Effector memory CD4-positive, alpha-beta T cell (primary cell): ENCODE measurements at regions not wholly inside any gene's neighbourhood (a gene's known extent, or its start where the extent isn't known, plus 50 kb on each side); places are given as distances from the start of the nearest gene placed in this dataset.
"Not testable (repeated sequence)": the region's sequence is repeated elsewhere in the genome, so short reads cannot be mapped to it uniquely, and the experiment has no call there.

Experiments
- DNase-seq, 3 donors: peaks; one replicate each; pipeline ENCODE4 v3.0.0-alpha.2; 2020
- H3K27ac ChIP-seq: 2 replicates; pipeline ENCODE4 v1.7.0; 2013; ENCODE audit warnings: mild to moderate bottlenecking, low read length, moderate library complexity; ENCODE audit not compliant: insufficient read depth, poor library complexity, severe bottlenecking
- H3K27me3 ChIP-seq: replicated peaks from 2 replicates; pipeline ENCODE4 v1.7.0; 2013; ENCODE audit warnings: mild to moderate bottlenecking, low read length; ENCODE audit not compliant: insufficient read depth, control insufficient read depth, poor library complexity, severe bottlenecking
- H3K36me3 ChIP-seq: 2 replicates; pipeline ENCODE4 v1.7.0; 2013; ENCODE audit warnings: mild to moderate bottlenecking, low read length, moderate library complexity; ENCODE audit not compliant: control insufficient read depth, insufficient read depth
- H3K4me1 ChIP-seq: 2 replicates; pipeline ENCODE4 v1.7.0; 2013; ENCODE audit warnings: low read length, mild to moderate bottlenecking; ENCODE audit not compliant: control insufficient read depth, insufficient read depth, poor library complexity, severe bottlenecking
- H3K4me3 ChIP-seq: 2 replicates; pipeline ENCODE4 v1.7.0; 2013; ENCODE audit warnings: low read length, low read depth, mild to moderate bottlenecking; ENCODE audit not compliant: insufficient read depth, poor library complexity, severe bottlenecking
- H3K9me3 ChIP-seq: 2 replicates; pipeline ENCODE4 v1.7.0; 2013; ENCODE audit warnings: mild to moderate bottlenecking, low read length, moderate library complexity; ENCODE audit not compliant: control insufficient read depth

DNA sequence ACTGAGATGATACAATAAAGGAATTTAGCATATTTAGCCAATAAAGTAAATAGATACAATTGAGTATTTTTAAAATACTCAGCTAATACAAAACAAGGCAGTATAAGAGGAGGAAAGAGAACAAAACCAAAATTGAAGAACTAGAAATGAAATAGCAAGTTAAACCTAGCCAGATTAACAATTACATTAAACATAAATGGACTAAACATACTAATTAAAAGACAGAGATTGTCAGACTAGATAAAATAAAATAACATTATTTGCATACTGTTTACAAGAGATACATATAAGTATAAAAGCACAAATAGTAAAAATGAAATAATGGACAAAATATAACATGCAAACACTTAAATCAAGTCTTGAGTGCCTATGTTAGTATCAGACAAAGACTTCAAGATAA lies 517.7 kb upstream of the PHF14 start:
- Histone ChIP-seq H3K9me3 (no peaks in the 10 kb centered on the region), H3K36me3 (no peaks in the 10 kb centered on the region), H3K4me1 (no peaks in the 10 kb centered on the region), H3K27ac (no peak overlapping the region), H3K27me3 (no peaks in the 10 kb centered on the region), H3K4me3 (no peak overlapping the region)
- DNase-seq, result no peak

DNA sequence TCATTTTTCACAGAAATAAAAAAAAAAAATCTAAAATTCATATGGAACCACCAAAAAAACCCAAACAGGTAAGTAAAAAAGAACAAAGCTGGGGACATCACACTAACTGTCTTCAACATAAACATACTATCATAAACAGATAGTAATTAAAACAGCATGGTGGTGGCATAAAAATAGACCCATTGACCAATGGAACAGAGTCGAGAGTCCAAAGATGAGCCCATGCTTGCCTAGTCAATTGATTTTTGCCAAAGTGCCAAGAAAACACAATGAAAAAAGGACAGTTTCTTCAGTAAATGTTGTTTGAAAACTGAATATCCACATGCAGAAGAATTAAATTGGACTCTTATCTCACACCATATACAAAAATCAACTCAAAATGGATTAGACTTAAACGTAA lies 513.2 kb upstream of the PHF14 start:
- Histone ChIP-seq H3K9me3 (no peaks in the 10 kb centered on the region), H3K36me3 (no peaks in the 10 kb centered on the region)
- DNase-seq, result no peak

DNA sequence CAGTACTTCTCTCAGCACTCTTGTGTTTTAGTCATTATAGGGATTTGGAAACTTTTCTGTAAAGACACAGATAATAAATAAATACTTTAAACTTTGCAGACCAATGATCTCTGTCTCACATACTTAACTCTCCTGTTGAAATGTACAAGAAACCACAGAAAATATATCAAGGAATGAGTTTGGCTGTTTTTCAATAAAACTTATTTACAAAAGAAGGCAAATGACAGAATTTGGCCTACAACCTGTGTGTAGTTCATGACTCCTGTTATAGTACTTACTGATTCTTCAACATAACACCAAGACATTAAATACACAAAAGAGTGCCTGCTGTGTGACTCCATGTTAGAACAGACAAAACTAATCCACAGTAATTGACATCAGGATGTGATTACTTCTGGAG lies 510.0 kb upstream of the PHF14 start:
- no peaks in the 10 kb centered on the region for H3K9me3 ChIP-seq
- no peaks in the 10 kb centered on the region for H3K36me3 ChIP-seq
- DNase-seq, result no peak
- H3K27ac ChIP-seq, result no peak overlapping the region
- no peaks in the 10 kb centered on the region for H3K27me3 ChIP-seq
- no peak overlapping the region for H3K4me3 ChIP-seq
- no peaks in the 10 kb centered on the region for H3K4me1 ChIP-seq

More for the DNA sequence above, 513.2 kb upstream of the PHF14 start:
- Histone ChIP-seq H3K27me3 (no peaks in the 10 kb centered on the region), H3K27ac (no peak overlapping the region), H3K4me3 (no peak overlapping the region), H3K4me1 (no peaks in the 10 kb centered on the region)

DNA sequence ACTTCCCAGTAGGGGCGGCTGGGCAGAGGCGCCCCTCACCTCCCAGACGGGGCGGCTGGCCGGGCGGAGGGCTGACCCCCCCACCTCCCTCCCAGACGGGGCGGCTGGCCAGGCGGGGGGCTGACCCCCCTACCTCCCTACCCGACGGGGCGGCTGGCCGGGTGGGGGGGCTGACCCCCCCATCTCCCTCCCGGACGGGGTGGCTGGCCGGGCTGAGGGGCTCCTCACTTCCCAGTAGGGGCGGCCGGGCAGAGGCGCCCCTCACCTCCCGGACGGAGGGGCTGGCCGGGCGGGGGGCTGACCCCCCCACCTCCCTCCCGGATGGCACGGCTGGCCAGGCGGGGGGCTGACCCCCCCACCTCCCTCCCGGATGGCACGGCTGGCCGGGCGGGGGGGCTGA lies 508.1 kb upstream of the PHF14 start:
- not testable (repeated sequence) for H3K4me3 ChIP-seq, H3K27ac ChIP-seq, H3K9me3 ChIP-seq, H3K4me1 ChIP-seq, DNase-seq, H3K27me3 ChIP-seq, H3K36me3 ChIP-seq

DNA sequence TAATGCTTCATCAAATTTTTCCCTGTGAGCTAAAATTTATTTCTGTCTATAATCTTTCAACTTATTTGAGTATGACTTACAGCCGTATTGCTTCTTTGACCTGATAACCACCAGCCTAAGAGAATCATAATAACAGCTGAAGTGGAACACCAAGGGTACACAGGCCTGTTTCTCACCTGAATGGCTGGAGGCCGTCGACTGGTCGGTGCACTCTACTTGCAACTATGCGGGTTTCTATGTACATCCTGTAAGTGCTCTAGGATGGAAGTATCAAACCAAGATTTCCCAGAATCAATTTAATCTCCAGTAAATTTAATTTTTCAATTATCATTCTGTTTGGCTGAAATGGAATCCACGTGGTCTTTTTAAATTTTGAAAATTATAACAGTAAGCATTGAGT lies 504.8 kb upstream of the PHF14 start:
- no peaks in the 10 kb centered on the region for H3K4me1 ChIP-seq
- H3K4me3 ChIP-seq, result no peak overlapping the region
- H3K9me3 ChIP-seq, result no peaks in the 10 kb centered on the region
- H3K27ac ChIP-seq, result no peak overlapping the region
- no peaks in the 10 kb centered on the region for H3K27me3 ChIP-seq
- no peak for DNase-seq
- no peaks in the 10 kb centered on the region for H3K36me3 ChIP-seq

DNA sequence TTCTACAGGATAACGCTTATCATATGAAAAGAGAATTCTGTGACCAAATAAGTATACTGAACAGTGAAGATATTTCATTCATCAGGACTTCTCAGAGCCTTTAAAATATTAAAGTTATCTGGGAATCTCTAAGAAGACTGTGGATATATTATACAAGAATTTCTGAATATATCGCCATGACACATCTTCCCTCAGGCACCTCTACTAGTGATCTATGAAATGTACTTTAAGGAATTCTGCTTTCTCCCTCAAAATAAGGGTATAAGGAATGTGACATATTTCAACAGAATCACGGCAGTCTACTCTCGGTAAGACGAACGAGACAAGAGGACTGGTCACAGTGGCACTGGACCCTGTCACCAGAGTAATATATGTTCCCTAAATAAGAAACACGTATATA lies 504.2 kb upstream of the PHF14 start:
- Histone ChIP-seq H3K9me3 (no peaks in the 10 kb centered on the region), H3K4me1 (no peaks in the 10 kb centered on the region), H3K4me3 (no peak overlapping the region), H3K27ac (no peak overlapping the region), H3K27me3 (no peaks in the 10 kb centered on the region), H3K36me3 (no peaks in the 10 kb centered on the region)
- no peak for DNase-seq

DNA sequence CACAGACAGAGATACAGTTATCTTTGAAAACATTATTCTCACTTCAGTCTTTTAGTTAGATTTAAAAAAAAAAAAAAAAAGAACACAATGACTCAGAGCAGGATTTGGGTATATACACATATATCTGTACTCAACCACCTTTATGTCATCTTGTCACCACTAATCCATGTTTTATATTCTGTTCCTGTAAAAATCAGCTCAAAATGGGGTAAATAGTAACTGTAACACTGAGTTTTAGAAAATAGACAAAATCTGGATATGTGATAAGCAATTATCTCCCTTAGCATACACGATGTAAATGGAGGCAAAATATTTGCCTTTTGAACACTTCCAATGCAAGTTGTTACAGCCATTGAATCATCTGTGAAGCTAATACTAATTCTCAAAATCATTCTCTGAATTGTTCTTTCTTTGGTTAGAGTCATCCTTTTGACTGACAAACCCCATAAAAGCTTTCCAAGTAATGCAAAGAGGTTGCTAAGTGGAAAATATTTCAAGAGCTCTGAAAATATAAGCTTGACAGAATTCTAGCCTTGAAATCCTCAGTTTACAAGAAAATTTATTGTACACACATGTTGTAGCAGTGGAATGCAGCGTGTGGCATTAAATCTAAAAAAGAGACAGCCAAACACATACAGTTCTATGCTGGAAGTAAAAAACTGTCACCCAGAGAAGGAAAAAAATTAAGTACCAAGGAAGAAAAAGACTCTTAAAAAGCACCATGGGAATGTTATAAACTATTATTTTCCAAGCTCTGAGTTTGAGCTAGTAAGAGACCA lies 502.2 kb upstream of the PHF14 start:
- no peak for DNase-seq
- no peak overlapping the region for H3K4me3 ChIP-seq
- H3K4me1 ChIP-seq, result no peaks in the 10 kb centered on the region
- H3K36me3 ChIP-seq, result no peaks in the 10 kb centered on the region
- H3K27ac ChIP-seq, result no peak overlapping the region
- no peaks in the 10 kb centered on the region for H3K27me3 ChIP-seq
- no peaks in the 10 kb centered on the region for H3K9me3 ChIP-seq

DNA sequence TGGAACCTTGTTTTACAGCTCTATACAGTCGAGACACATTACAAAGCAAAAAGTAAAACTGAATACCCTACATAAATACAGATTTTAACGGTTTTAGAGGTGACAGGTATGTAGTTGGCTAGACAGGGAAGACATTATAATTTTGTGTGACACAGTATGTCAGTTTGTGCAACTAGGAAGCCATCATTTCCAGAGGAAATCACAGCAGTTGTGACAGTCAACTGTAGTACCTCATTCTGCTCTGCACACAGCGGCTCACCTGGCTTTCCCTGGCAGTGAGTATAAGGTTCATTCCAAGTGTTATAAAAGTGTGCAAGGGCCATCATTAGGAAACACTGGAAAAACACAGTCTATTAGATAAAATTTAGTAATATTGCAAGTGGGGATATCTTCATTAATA lies 501.6 kb upstream of the PHF14 start:
- H3K9me3 ChIP-seq, result no peaks in the 10 kb centered on the region
- H3K27me3 ChIP-seq, result no peaks in the 10 kb centered on the region
- H3K27ac ChIP-seq, result no peak overlapping the region
- DNase-seq, result no peak
- H3K36me3 ChIP-seq, result no peaks in the 10 kb centered on the region
- H3K4me1 ChIP-seq, result no peaks in the 10 kb centered on the region
- no peak overlapping the region for H3K4me3 ChIP-seq

DNA sequence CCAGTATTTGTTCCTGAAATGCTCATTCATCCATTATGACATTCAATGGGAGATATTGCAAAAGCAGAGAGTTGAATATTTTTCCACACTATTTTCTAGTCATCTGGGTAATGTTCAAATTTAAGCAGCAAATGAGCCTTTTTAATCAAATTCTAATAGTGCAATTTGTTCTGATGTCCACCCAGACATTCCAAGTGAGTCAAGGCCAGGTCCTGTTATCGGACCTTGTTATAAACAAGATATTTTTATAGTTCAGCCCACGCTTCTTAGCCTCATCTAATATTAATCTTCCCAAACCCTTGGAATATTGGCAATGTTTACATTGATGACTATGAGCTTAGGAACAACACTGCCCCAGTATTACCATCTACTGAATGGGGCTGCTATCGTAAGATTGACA lies 500.1 kb upstream of the PHF14 start:
- no peak for DNase-seq

DNA sequence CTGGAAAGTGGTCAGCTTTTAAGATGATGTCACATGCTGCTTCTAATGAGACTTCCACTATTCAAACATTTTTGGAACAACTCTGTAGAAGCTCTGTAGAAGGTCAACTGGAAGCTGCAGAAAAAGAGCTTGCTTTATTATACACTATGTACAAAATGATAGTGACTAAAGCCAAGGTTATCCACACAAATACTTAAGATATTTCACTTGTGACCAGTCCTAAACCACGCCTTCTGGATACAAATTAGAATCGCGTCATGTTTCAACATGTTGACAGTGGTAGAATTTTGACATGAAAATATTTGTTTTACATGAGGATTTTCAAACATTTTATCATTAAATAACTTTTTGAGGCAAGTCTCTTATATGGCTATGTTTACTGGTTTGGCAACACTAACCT lies 499.6 kb upstream of the PHF14 start:
- Histone ChIP-seq H3K4me3 (no peak overlapping the region), H3K4me1 (no peaks in the 10 kb centered on the region), H3K27ac (no peak overlapping the region), H3K27me3 (no peaks in the 10 kb centered on the region), H3K9me3 (no peaks in the 10 kb centered on the region), H3K36me3 (no peaks in the 10 kb centered on the region)
- DNase-seq, result no peak

More for the DNA sequence above, 500.1 kb upstream of the PHF14 start:
- Histone ChIP-seq H3K27ac (no peak overlapping the region), H3K9me3 (no peaks in the 10 kb centered on the region), H3K4me3 (no peak overlapping the region), H3K36me3 (no peaks in the 10 kb centered on the region), H3K27me3 (no peaks in the 10 kb centered on the region), H3K4me1 (no peaks in the 10 kb centered on the region)
